Parathyroid adenoma (tissue), 2 donors: ENCODE measurements at regions not wholly inside any gene's neighbourhood (a gene's known extent, or its start where the extent isn't known, plus 50 kb on each side); places are given as distances from the start of the nearest gene placed in this dataset.

Experiments used
- H2AFZ ChIP-seq: fragments of 300-600 bp; sonication (generic); one replicate; pipeline ENCODE4 v1.7.0; 2017; ENCODE audit warnings: antibody characterized with exemption, mild to moderate bottlenecking
- H3K27ac ChIP-seq: fragments of 300-600 bp; sonication (generic); one replicate; pipeline ENCODE4 v1.7.0; 2017
- H3K27me3 ChIP-seq: fragments of 300-600 bp; sonication (generic); one replicate; pipeline ENCODE4 v1.7.0; 2017; ENCODE audit warnings: low read length; ENCODE audit not compliant: control insufficient read depth, insufficient read depth
- H3K36me3 ChIP-seq: fragments of 300-600 bp; sonication (generic); one replicate; pipeline ENCODE4 v1.7.0; 2017; ENCODE audit warnings: low read length; ENCODE audit not compliant: control insufficient read depth, insufficient read depth
- H3K4me1 ChIP-seq: fragments of 300-600 bp; sonication (generic); one replicate; pipeline ENCODE4 v1.7.0; 2017; ENCODE audit warnings: control low read depth
- H3K4me2 ChIP-seq: fragments of 300-600 bp; sonication (generic); one replicate; pipeline ENCODE4 v1.7.0; 2017; ENCODE audit warnings: low read length
- H3K4me3 ChIP-seq: fragments of 300-600 bp; sonication (generic); one replicate; pipeline ENCODE4 v1.7.0; 2017; ENCODE audit warnings: low read depth, low read length
- H3K79me2 ChIP-seq: fragments of 300-600 bp; sonication (generic); one replicate; pipeline ENCODE4 v1.7.0; 2017; ENCODE audit warnings: control low read depth
- H3K9ac ChIP-seq: fragments of 300-600 bp; sonication (generic); one replicate; pipeline ENCODE4 v1.7.0; 2017; ENCODE audit warnings: mild to moderate bottlenecking
- H3K9me3 ChIP-seq: fragments of 300-600 bp; sonication (generic); one replicate; pipeline ENCODE4 v1.7.0; 2017; ENCODE audit warnings: low read length; ENCODE audit not compliant: control insufficient read depth
- CTCF ChIP-seq: fragments of 300-600 bp; sonication (generic); IDR thresholded peaks from one replicate; pipeline ENCODE4 v1.7.0; 2017; ENCODE audit warnings: antibody characterized with exemption, mild to moderate bottlenecking
- donor health status: primary hyperparathyroidism.

GRCh38 chr12:115035535-115036107 lies 351.6 kb upstream of the TBX3 start:
- H3K79me2 ChIP-seq = no peaks in the 10 kb centered on the region
- no peaks in the 10 kb centered on the region for H3K27me3 ChIP-seq
- H3K4me2 ChIP-seq = no peak overlapping the region
- H3K36me3 ChIP-seq = no peaks in the 10 kb centered on the region
- H3K4me3 ChIP-seq = no peak overlapping the region
- H3K9ac ChIP-seq = no peak overlapping the region
- no peaks in the 10 kb centered on the region for H3K9me3 ChIP-seq
- H3K4me1 ChIP-seq = no peaks in the 10 kb centered on the region
- no peak for TF ChIP-seq CTCF
- H3K27ac ChIP-seq = no peak overlapping the region
- H2AFZ ChIP-seq = no peak overlapping the region

- no peak overlapping the region for H3K4me3 ChIP-seq
- no peak overlapping the region for H3K9ac ChIP-seq
- no peaks in the 10 kb centered on the region for H3K4me1 ChIP-seq
- no peak overlapping the region for H2AFZ ChIP-seq
- H3K79me2 ChIP-seq = no peaks in the 10 kb centered on the region
- no peak for TF ChIP-seq CTCF
- no peaks in the 10 kb centered on the region for H3K36me3 ChIP-seq
- no peak overlapping the region for H3K4me2 ChIP-seq
- H3K27me3 ChIP-seq = no peaks in the 10 kb centered on the region
- H3K27ac ChIP-seq = no peak overlapping the region
- H3K9me3 ChIP-seq = no peaks in the 10 kb centered on the region
Measured at GRCh38 chr12:115032521-115032920, 348.5 kb upstream of the TBX3 start.

GRCh38 chr12:115030017-115030416 lies 346.0 kb upstream of the TBX3 start:
- no peak overlapping the region for H3K9ac ChIP-seq
- no peaks in the 10 kb centered on the region for H3K9me3 ChIP-seq
- no peaks in the 10 kb centered on the region for H3K27me3 ChIP-seq
- H3K4me1 ChIP-seq = no peaks in the 10 kb centered on the region
- H3K4me3 ChIP-seq = no peak overlapping the region
- H2AFZ ChIP-seq = no peak overlapping the region
- H3K79me2 ChIP-seq = no peaks in the 10 kb centered on the region
- H3K4me2 ChIP-seq = no peak overlapping the region
- no peaks in the 10 kb centered on the region for H3K36me3 ChIP-seq
- no peak overlapping the region for H3K27ac ChIP-seq
- TF ChIP-seq CTCF = no peak

- no peak for TF ChIP-seq CTCF
- Histone ChIP-seq H3K4me1 (no peaks in the 10 kb centered on the region), H2AFZ (no peak overlapping the region), H3K9ac (no peak overlapping the region), H3K27ac (no peak overlapping the region), H3K9me3 (no peaks in the 10 kb centered on the region), H3K4me3 (no peak overlapping the region), H3K4me2 (no peak overlapping the region), H3K36me3 (no peaks in the 10 kb centered on the region), H3K79me2 (no peaks in the 10 kb centered on the region), H3K27me3 (no peaks in the 10 kb centered on the region)
Measured at GRCh38 chr12:115024531-115024930, 340.6 kb upstream of the TBX3 start.
